ENCODE measurements at regions not wholly inside any gene's neighbourhood (a gene's known extent, or its start where the extent isn't known, plus 50 kb on each side); places are given as distances from the start of the nearest gene placed in this dataset.

GRCh38 chr14:47746986-47747385 is 71.6 kb upstream of the MDGA2 start:
- no peak for DNase-seq

GRCh38 chr14:47744155-47744554 is 68.8 kb upstream of the MDGA2 start:
- DNase-seq, result no peak

- no peak for DNase-seq
Measured at GRCh38 chr14:47739541-47739940, 64.1 kb upstream of the MDGA2 start.

- DNase-seq, result no peak
Measured at GRCh38 chr14:47730296-47730695, 54.9 kb upstream of the MDGA2 start.
